ENCODE measurements at regions not wholly inside any gene's neighbourhood (a gene's known extent, or its start where the extent isn't known, plus 50 kb on each side); places are given as distances from the start of the nearest gene placed in this dataset.

DNA sequence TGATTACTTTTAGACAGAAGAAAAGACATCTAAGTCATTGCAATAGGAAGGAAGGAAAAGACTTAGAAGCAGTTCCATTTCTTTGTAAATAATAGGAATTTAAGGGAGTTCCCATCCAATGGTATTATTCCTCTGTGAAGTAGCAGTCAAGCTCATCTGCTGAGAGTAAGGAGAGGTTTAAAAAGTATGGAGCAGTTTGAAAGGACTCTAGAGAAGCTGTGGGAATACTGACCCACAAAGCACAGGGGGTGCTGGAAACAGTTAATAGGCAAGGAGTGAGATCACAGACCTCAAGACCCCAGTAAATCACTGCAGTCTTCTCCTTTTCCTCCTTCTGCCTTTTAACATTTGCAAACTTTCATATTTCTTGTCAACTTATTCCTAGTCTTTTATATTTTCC lies 428.5 kb downstream of the ADAMTS20 start:
- no peaks in the 10 kb centered on the region for H3K36me3 ChIP-seq (ENCODE audit: control insufficient read depth, insufficient read depth, low read length)
- DNase-seq (ENCODE audit: low read depth, low spot score), result no peak

DNA sequence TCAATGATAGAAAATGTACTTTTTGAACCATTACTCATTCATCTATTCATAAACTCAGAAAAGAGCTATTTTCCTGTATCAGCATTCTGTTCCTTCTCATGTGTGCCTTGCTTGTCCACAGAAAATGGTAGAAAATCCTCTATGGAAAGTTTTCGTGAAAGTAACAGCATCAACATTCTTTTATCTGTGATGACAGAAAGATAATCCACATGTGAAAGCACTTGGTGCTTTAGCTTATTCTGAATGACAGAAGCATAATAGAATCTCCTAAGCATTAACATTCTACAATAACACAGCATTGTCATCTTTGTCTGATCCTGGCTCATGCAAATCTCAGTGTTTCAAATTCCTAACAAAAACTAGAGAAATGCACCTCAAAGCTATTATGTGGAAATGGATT lies 431.9 kb downstream of the ADAMTS20 start:
- H3K4me1 ChIP-seq (ENCODE audit: control insufficient read depth, insufficient read depth, low read length), result no peaks in the 10 kb centered on the region
- H3K9me3 ChIP-seq (ENCODE audit: control insufficient read depth, insufficient read depth, low read length), result no peaks in the 10 kb centered on the region
- no peak overlapping the region for H3K27ac ChIP-seq (ENCODE audit: low read length)
- H3K36me3 ChIP-seq (ENCODE audit: control insufficient read depth, insufficient read depth, low read length), result no peaks in the 10 kb centered on the region
- H3K4me3 ChIP-seq (ENCODE audit: low read length), result no peak overlapping the region
- no peak for DNase-seq (ENCODE audit: low read depth, low spot score)
- no peaks in the 10 kb centered on the region for H3K27me3 ChIP-seq (ENCODE audit: control insufficient read depth, insufficient read depth, low read length)
- no CpG with 5 or more reads among the region's 1 CpG for WGBS (ENCODE audit: insufficient coverage, insufficient read length)

More for the DNA sequence above, 428.5 kb downstream of the ADAMTS20 start:
- Histone ChIP-seq H3K27me3 (ENCODE audit: control insufficient read depth, insufficient read depth, low read length) (no peaks in the 10 kb centered on the region), H3K4me3 (ENCODE audit: low read length) (no peak overlapping the region), H3K9me3 (ENCODE audit: control insufficient read depth, insufficient read depth, low read length) (no peaks in the 10 kb centered on the region), H3K27ac (ENCODE audit: low read length) (no peak overlapping the region), H3K4me1 (ENCODE audit: control insufficient read depth, insufficient read depth, low read length) (no peaks in the 10 kb centered on the region)

DNA sequence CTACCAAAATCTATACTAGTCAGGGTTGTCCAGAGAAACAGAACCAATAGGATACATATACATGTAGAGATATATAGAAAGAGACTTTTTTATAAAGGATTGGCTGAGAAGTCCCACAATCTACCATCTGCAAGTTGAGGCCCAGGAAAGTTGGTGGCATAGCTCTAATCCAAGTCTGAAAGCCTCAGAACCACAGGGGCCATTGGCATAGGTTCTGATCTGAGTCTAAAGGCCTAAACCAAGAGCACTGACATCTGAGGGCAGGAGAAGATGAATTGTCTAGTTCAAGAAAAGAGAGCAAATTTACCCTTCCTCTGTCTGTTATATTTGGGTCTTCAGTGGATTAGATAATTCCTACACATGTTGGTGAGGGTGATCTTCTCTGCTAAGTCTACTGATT lies 433.1 kb downstream of the ADAMTS20 start:
- H3K27ac ChIP-seq (ENCODE audit: low read length), result no peak overlapping the region
- no peak overlapping the region for H3K4me3 ChIP-seq (ENCODE audit: low read length)
- no peaks in the 10 kb centered on the region for H3K36me3 ChIP-seq (ENCODE audit: control insufficient read depth, insufficient read depth, low read length)
- H3K9me3 ChIP-seq (ENCODE audit: control insufficient read depth, insufficient read depth, low read length), result no peaks in the 10 kb centered on the region
- no peaks in the 10 kb centered on the region for H3K27me3 ChIP-seq (ENCODE audit: control insufficient read depth, insufficient read depth, low read length)
- H3K4me1 ChIP-seq (ENCODE audit: control insufficient read depth, insufficient read depth, low read length), result no peaks in the 10 kb centered on the region
- DNase-seq (ENCODE audit: low read depth, low spot score), result no peak

DNA sequence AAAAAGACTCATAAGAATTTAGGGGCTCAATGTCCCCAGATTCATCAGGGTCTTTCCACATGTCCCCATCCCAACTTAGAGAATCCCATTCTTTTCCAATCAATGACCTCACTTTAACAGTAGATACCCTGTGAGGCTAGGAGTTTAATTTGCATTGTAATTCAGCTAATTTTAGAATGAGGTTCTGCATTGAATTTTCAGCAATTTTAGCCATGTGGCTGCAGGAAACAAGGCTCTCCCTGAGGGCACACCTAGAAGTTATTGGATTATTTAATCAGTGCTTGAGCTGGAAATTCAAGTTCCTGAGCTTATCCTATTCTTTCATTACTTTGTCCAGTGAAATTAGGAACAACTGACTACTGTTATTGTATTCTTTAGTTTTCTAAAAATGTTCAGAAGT lies 433.8 kb downstream of the ADAMTS20 start:
- no peaks in the 10 kb centered on the region for H3K36me3 ChIP-seq (ENCODE audit: control insufficient read depth, insufficient read depth, low read length)
- no peak overlapping the region for H3K4me3 ChIP-seq (ENCODE audit: low read length)
- no peaks in the 10 kb centered on the region for H3K9me3 ChIP-seq (ENCODE audit: control insufficient read depth, insufficient read depth, low read length)
- no peak for DNase-seq (ENCODE audit: low read depth, low spot score)
- H3K27me3 ChIP-seq (ENCODE audit: control insufficient read depth, insufficient read depth, low read length), result no peaks in the 10 kb centered on the region
- H3K4me1 ChIP-seq (ENCODE audit: control insufficient read depth, insufficient read depth, low read length), result no peaks in the 10 kb centered on the region
- no peak overlapping the region for H3K27ac ChIP-seq (ENCODE audit: low read length)

DNA sequence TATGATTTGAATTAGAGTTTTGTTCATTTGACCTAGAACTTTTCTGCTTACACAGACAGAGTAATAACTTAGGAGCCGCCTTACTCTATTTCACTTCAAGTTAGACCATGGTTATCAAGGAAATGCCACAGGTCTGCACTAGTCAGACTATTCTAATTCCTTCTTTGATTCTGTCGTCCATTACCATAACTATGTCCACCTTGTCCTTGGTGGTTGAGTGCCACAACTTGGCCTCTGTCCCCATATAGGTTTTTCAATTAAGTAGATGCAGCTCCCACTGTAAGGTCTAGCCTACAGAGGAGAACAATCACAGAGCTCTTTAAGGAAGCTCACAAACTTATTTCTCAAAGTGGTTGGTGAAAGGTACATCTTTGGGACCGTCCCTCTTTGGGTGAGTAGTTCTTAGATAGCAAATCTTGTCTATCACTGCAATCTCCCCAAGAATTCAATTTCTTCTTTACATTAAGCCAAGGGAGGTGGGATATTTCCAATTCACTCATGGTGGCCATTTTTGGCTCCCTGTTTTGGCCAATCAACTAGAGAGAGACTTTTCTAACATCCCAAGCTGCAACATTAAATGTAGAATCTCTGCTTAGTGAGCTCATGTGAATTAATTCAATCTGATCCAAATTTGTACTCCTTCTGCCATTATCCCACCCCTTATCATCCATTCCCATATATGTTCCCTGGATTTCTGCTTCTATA lies 434.6 kb downstream of the ADAMTS20 start:
- Histone ChIP-seq H3K4me1 (ENCODE audit: control insufficient read depth, insufficient read depth, low read length) (no peaks in the 10 kb centered on the region), H3K27me3 (ENCODE audit: control insufficient read depth, insufficient read depth, low read length) (no peaks in the 10 kb centered on the region), H3K9me3 (ENCODE audit: control insufficient read depth, insufficient read depth, low read length) (no peaks in the 10 kb centered on the region), H3K4me3 (ENCODE audit: low read length) (no peak overlapping the region), H3K36me3 (ENCODE audit: control insufficient read depth, insufficient read depth, low read length) (no peaks in the 10 kb centered on the region), H3K27ac (ENCODE audit: low read length) (no peak overlapping the region)
- DNase-seq (ENCODE audit: low read depth, low spot score), result no peak
- WGBS (ENCODE audit: insufficient coverage, insufficient read length), result no CpG with 5 or more reads among the region's 3 CpGs

DNA sequence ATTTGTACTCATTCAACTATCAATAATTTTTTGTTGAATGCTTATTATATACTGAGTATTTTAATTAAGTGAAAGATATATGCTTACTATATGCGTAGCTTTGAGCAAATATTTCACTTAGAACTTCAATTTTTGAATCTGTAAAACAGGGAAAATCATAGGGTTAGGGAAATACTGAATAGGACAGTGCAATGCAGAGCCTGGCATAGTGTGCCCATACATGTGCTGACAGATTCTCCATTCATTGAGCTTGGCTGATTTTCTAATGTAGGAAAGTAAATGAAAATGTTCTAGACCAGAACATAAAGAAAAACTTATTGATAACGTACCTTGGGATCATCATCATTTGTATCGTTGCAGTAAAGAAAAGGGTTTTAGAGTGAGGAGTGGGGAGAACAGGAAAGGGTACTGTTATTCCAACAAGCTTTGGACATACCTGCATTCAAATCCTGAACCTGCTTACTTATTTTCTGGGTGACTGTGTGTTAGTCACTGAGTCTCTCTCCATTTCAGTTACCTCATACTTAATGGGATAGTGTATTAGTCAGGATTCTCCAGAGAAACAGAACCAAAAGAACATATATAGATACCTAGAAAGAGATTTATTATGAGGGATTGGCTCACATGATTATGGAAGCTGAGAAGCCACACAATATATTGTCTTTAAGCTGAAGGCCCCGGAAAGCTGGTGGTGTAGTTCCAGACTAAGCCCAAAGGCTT lies 436.4 kb downstream of the ADAMTS20 start:
- no CpG with 5 or more reads among the region's 4 CpGs for WGBS (ENCODE audit: insufficient coverage, insufficient read length)
- Histone ChIP-seq H3K27me3 (ENCODE audit: control insufficient read depth, insufficient read depth, low read length) (no peaks in the 10 kb centered on the region), H3K4me3 (ENCODE audit: low read length) (no peak overlapping the region), H3K27ac (ENCODE audit: low read length) (no peak overlapping the region), H3K4me1 (ENCODE audit: control insufficient read depth, insufficient read depth, low read length) (no peaks in the 10 kb centered on the region), H3K9me3 (ENCODE audit: control insufficient read depth, insufficient read depth, low read length) (no peaks in the 10 kb centered on the region), H3K36me3 (ENCODE audit: control insufficient read depth, insufficient read depth, low read length) (no peaks in the 10 kb centered on the region)
- DNase-seq (ENCODE audit: low read depth, low spot score), result no peak

DNA sequence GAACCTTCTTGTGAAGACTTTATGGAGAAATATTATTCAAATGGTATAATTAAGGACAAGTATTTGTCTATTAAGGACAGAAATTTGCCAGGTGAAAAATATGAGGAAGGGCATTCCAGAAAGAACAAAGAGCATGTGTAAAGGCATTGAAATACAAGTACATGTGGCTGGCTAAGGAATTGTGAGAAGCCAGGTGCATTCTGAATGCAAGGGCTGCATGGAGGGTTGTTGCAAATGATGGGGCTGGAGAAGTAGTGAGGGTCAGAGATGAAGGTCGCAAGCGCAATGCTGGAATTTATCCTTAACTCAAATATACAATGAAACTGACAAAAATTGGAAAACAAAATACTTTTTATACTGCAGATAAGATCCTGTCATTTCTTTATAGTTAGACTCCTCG lies 437.7 kb downstream of the ADAMTS20 start:
- H3K27me3 ChIP-seq (ENCODE audit: control insufficient read depth, insufficient read depth, low read length), result no peaks in the 10 kb centered on the region
- no peaks in the 10 kb centered on the region for H3K9me3 ChIP-seq (ENCODE audit: control insufficient read depth, insufficient read depth, low read length)
- H3K4me3 ChIP-seq (ENCODE audit: low read length), result no peak overlapping the region
- no peak overlapping the region for H3K27ac ChIP-seq (ENCODE audit: low read length)
- WGBS (ENCODE audit: insufficient coverage, insufficient read length), result no CpG with 5 or more reads among the region's 3 CpGs
- no peaks in the 10 kb centered on the region for H3K4me1 ChIP-seq (ENCODE audit: control insufficient read depth, insufficient read depth, low read length)
- H3K36me3 ChIP-seq (ENCODE audit: control insufficient read depth, insufficient read depth, low read length), result no peaks in the 10 kb centered on the region
- no peak for DNase-seq (ENCODE audit: low read depth, low spot score)

DNA sequence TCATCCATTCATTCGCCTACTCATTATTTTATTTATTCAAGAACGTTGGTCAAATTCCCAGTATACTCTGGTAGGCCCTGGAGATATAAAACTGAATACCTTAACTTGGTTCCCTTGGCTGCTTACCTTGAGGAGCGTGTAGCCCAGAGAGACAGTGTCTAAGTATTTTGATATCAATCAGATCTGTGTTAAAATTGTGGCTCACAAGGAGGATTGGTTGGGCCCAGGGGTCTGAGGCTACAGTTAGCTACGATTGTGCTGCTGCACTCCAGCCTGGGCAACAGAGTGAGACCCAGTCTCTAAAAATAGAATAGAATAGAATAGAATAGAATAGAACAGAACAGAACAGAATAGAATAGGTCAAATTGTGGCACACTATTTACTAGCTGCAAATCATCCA lies 438.4 kb downstream of the ADAMTS20 start:
- H3K27me3 ChIP-seq (ENCODE audit: control insufficient read depth, insufficient read depth, low read length), result no peaks in the 10 kb centered on the region
- H3K4me3 ChIP-seq (ENCODE audit: low read length), result no peak overlapping the region
- DNase-seq (ENCODE audit: low read depth, low spot score), result no peak
- no CpG with 5 or more reads among the region's 4 CpGs for WGBS (ENCODE audit: insufficient coverage, insufficient read length)
- H3K9me3 ChIP-seq (ENCODE audit: control insufficient read depth, insufficient read depth, low read length), result no peaks in the 10 kb centered on the region
- H3K36me3 ChIP-seq (ENCODE audit: control insufficient read depth, insufficient read depth, low read length), result no peaks in the 10 kb centered on the region
- no peak overlapping the region for H3K27ac ChIP-seq (ENCODE audit: low read length)
- no peaks in the 10 kb centered on the region for H3K4me1 ChIP-seq (ENCODE audit: control insufficient read depth, insufficient read depth, low read length)

DNA sequence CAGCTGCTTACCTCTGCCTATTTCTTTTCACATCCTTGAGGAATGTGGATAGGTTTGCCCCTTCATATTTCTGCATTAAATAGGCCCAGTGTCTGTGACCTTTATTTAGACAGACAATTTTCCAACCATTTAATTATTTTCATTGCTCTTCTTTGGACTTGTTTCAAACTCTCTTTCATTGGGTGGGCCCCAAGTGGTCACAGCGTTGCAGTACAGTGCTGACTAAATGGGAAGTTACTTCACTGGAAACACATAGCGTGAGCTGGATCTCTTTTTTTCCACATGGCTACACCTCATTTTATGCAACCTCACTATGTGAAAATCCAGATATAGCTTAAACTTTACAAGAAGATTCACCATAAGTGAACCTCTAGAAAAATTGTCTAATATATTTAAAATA lies 438.9 kb downstream of the ADAMTS20 start:
- H3K9me3 ChIP-seq (ENCODE audit: control insufficient read depth, insufficient read depth, low read length), result no peaks in the 10 kb centered on the region
- H3K4me1 ChIP-seq (ENCODE audit: control insufficient read depth, insufficient read depth, low read length), result no peaks in the 10 kb centered on the region
- H3K27me3 ChIP-seq (ENCODE audit: control insufficient read depth, insufficient read depth, low read length), result no peaks in the 10 kb centered on the region
- WGBS (ENCODE audit: insufficient coverage, insufficient read length), result no CpG with 5 or more reads among the region's 2 CpGs
- DNase-seq (ENCODE audit: low read depth, low spot score), result no peak
- no peaks in the 10 kb centered on the region for H3K36me3 ChIP-seq (ENCODE audit: control insufficient read depth, insufficient read depth, low read length)
- H3K27ac ChIP-seq (ENCODE audit: low read length), result no peak overlapping the region
- H3K4me3 ChIP-seq (ENCODE audit: low read length), result no peak overlapping the region

DNA sequence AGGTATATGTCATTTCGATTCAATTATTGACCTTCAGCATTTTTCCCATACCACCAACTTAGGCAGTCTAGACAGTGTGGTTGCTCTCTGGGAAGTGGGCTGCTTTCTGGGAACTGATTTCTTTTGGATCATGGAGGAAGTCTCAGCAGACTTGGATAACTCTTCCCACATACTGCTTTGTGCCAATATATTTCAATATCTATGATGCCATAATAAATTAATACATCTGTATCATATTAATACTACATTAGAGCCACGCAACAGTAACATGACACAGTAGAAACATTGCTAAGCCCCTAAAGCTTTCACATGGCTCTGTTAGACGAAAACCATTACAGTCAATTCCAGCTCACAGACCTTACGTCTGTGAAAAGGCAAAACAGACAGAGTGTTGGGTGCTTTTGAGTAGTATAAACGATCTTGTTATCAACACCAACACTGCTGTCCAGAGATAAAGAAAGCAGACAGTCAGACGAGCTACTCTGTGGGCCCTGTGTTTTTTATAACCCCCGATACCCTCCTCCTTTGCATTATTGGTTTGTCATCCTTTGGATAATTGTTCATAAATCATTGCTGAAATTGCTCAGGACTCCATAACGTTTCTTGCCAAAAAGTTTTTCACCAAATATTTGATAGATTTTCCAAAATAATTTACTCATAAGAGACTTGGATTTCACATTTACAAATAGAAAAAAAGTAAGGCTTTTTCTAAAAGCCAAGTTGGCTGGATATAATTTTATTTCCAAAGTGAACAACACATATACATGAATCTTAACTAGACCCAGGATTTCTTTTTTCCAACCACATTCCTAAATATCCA lies 439.7 kb downstream of the ADAMTS20 start:
- no peaks in the 10 kb centered on the region for H3K36me3 ChIP-seq (ENCODE audit: control insufficient read depth, insufficient read depth, low read length)
- no CpG with 5 or more reads among the region's 8 CpGs for WGBS (ENCODE audit: insufficient coverage, insufficient read length)

More for the DNA sequence above, 439.7 kb downstream of the ADAMTS20 start:
- H3K27ac ChIP-seq (ENCODE audit: low read length), result no peak overlapping the region
- H3K9me3 ChIP-seq (ENCODE audit: control insufficient read depth, insufficient read depth, low read length), result no peaks in the 10 kb centered on the region
- H3K27me3 ChIP-seq (ENCODE audit: control insufficient read depth, insufficient read depth, low read length), result no peaks in the 10 kb centered on the region
- no peak for DNase-seq (ENCODE audit: low read depth, low spot score)
- H3K4me3 ChIP-seq (ENCODE audit: low read length), result no peak overlapping the region
- no peaks in the 10 kb centered on the region for H3K4me1 ChIP-seq (ENCODE audit: control insufficient read depth, insufficient read depth, low read length)
